GM18868 (cell line): ENCODE measurements at regions not wholly inside any gene's neighbourhood (a gene's known extent, or its start where the extent isn't known, plus 50 kb on each side); places are given as distances from the start of the nearest gene placed in this dataset.
"Not testable (repeated sequence)": the region's sequence is repeated elsewhere in the genome, so short reads cannot be mapped to it uniquely, and the experiment has no call there.

Experiments
- ATAC-seq: cut with Tn5 transposase; IDR thresholded peaks from one replicate; pipeline ENCODE4 v1.9.1; 2021; ENCODE audit warnings: mild to moderate bottlenecking, moderate library complexity; ENCODE audit not compliant: unreplicated experiment

- no peak for ATAC-seq
Observed at GRCh38 chr14:71237556-71237955, 330.3 kb downstream of the PCNX1 start.

GRCh38 chr14:71238835-71239234 lies 331.6 kb downstream of the PCNX1 start:
- ATAC-seq: no peak

GRCh38 chr14:71240171-71240570 lies 332.9 kb downstream of the PCNX1 start:
- ATAC-seq: no peak

- ATAC-seq: no peak
Observed at GRCh38 chr14:71240866-71241520, 333.7 kb downstream of the PCNX1 start.

- ATAC-seq: no peak
Observed at GRCh38 chr14:71242237-71242748, 335.0 kb downstream of the PCNX1 start.

- ATAC-seq: no peak
Observed at GRCh38 chr14:71243697-71244096, 336.4 kb downstream of the PCNX1 start.

- no peak for ATAC-seq
Observed at GRCh38 chr14:71244341-71244740, 337.1 kb downstream of the PCNX1 start.

GRCh38 chr14:71245659-71246361 lies 338.6 kb downstream of the PCNX1 start:
- no peak for ATAC-seq

- no peak for ATAC-seq
Observed at GRCh38 chr14:71246539-71246938, 339.3 kb downstream of the PCNX1 start.

GRCh38 chr14:71247106-71247505 lies 339.8 kb downstream of the PCNX1 start:
- no peak for ATAC-seq

GRCh38 chr14:71248194-71248593 lies 340.9 kb downstream of the PCNX1 start:
- no peak for ATAC-seq

GRCh38 chr14:71250347-71250746 lies 343.1 kb downstream of the PCNX1 start:
- ATAC-seq: no peak

- no peak for ATAC-seq
Observed at GRCh38 chr14:71250791-71251190, 343.5 kb downstream of the PCNX1 start.

GRCh38 chr14:71254091-71254719 lies 346.9 kb downstream of the PCNX1 start:
- ATAC-seq: not testable (repeated sequence)

- ATAC-seq: no peak
Observed at GRCh38 chr14:71261206-71261605, 353.9 kb downstream of the PCNX1 start.

- no peak for ATAC-seq
Observed at GRCh38 chr14:71262441-71262840, 355.2 kb downstream of the PCNX1 start.

- ATAC-seq: no peak
Observed at GRCh38 chr14:71264260-71264659, 357.0 kb downstream of the PCNX1 start.

GRCh38 chr14:71267007-71267513 lies 359.8 kb downstream of the PCNX1 start:
- peak; percentile 89 for ATAC-seq

- no peak for ATAC-seq
Observed at GRCh38 chr14:71267691-71268090, 360.4 kb downstream of the PCNX1 start.

- ATAC-seq: no peak
Observed at GRCh38 chr14:71270111-71270510, 362.9 kb downstream of the PCNX1 start.

GRCh38 chr14:71271166-71271945 lies 364.1 kb downstream of the PCNX1 start:
- no peak for ATAC-seq
